ENCODE measurements at regions not wholly inside any gene's neighbourhood (a gene's known extent, or its start where the extent isn't known, plus 50 kb on each side); places are given as distances from the start of the nearest gene placed in this dataset.

GRCh38 chr10:131746241-131746711, 154.5 kb upstream of the PPP2R2D start:
- DNase-seq = no peak

- DNase-seq = no peak
Observed at GRCh38 chr10:131746785-131747184, 154.0 kb upstream of the PPP2R2D start.

- DNase-seq = no peak
Observed at GRCh38 chr10:131747251-131747650, 153.6 kb upstream of the PPP2R2D start.

- no peak for DNase-seq
Observed at GRCh38 chr10:131747791-131748190, 153.0 kb upstream of the PPP2R2D start.

- no peak for DNase-seq
Observed at GRCh38 chr10:131748191-131748590, 152.6 kb upstream of the PPP2R2D start.

- DNase-seq = peak; percentile 1
Observed at GRCh38 chr10:131748831-131749766, 151.7 kb upstream of the PPP2R2D start.

- DNase-seq = no peak
Observed at GRCh38 chr10:131749767-131750142, 151.1 kb upstream of the PPP2R2D start.

GRCh38 chr10:131750171-131750895, 150.5 kb upstream of the PPP2R2D start:
- no peak for DNase-seq

- DNase-seq = no peak
Observed at GRCh38 chr10:131750973-131751826, 149.6 kb upstream of the PPP2R2D start.

- DNase-seq = no peak
Observed at GRCh38 chr10:131751827-131752775, 148.7 kb upstream of the PPP2R2D start.

GRCh38 chr10:131753336-131753735, 147.5 kb upstream of the PPP2R2D start:
- no peak for DNase-seq

GRCh38 chr10:131755200-131755599, 145.6 kb upstream of the PPP2R2D start:
- DNase-seq = no peak

GRCh38 chr10:131757285-131758058, 143.3 kb upstream of the PPP2R2D start:
- DNase-seq = no peak

GRCh38 chr10:131758062-131758938, 142.5 kb upstream of the PPP2R2D start:
- DNase-seq = peak; percentile 1

GRCh38 chr10:131758939-131759301, 141.9 kb upstream of the PPP2R2D start:
- DNase-seq = no peak

GRCh38 chr10:131759347-131759746, 141.5 kb upstream of the PPP2R2D start:
- no peak for DNase-seq

- no peak for DNase-seq
Observed at GRCh38 chr10:131760416-131761166, 140.2 kb upstream of the PPP2R2D start.

GRCh38 chr10:131762789-131763696, 137.8 kb upstream of the PPP2R2D start:
- no peak for DNase-seq
